ENCODE measurements at regions not wholly inside any gene's neighbourhood (a gene's known extent, or its start where the extent isn't known, plus 50 kb on each side); places are given as distances from the start of the nearest gene placed in this dataset.

DNA sequence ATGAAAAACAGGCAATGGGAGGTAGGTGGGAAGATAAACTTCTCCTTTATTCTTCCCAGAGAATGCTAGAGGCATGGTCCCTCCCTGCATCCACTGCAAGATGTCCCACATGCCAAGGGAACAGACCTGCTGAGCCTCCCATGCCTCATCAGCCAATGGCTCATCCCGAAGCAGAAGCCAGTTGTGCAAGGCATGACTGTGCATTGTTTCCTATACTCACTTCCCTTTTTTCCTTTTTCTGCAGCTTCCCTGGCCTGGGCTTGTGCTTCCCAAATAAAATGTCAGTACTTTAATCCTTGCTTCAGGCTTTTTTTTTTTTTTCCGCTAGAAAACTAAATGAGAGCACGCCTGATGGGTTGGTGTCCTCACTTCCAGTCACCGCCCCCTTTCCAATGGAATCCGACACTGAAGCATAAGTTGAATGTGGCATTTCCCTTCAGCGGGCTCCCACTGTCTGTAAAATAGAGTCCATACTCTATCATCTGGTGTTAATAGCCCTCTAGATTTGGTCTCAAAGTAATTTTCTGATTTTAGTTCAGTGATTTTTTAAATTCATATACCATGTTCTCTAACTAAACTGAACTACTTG, 239.0 kb upstream of the JADE1 start:
- no peaks in the 10 kb centered on the region for H3K36me3 ChIP-seq (ENCODE audit: control insufficient read depth in 2 of 2, insufficient read depth in 1 of 2, low read length in 2 of 2)
- POLR2A ChIA-PET = interaction anchor here (0.6 kb wide), 1 partner anchor 31 kb away, joined by 4 read pairs; no protein-coding TSS in a partner anchor
- CTCF ChIA-PET = interaction anchor here (0.7 kb wide), 3 partner anchors 21 to 264 kb away, joined by 3 to 5 read pairs (median 5); no protein-coding TSS in a partner anchor

DNA sequence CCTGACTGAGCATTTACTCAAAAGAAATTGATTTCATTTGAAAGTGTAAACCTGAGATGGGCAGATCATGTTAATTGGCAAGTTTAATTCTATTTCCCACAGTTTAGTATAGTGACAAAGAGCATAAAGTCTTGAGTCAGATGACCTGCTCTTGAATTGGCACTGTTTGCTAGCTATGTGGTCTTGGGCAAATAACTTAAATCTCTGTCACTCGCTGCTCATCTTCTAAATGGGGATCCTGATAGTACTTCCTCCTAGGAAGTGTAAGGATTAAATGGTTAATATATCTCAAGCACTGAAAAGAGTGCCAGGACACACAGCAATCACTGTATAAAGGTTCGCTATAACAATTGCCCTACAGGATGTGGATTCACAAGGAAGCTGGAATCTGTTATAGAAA, 242.8 kb upstream of the JADE1 start:
- ChIA-PET POLR2A (no interaction called here), CTCF (interaction anchor here (1.1 to 1.5 kb wide), 2 partner anchors 8 to 31 kb away, joined by 3 to 5 read pairs; no protein-coding TSS in a partner anchor)
- no peak overlapping the region for H3K27ac ChIP-seq (ENCODE audit: extremely low read depth, low read depth, low read length)
- H3K4me1 ChIP-seq (ENCODE audit: control insufficient read depth, insufficient read depth, low read length) = no peaks in the 10 kb centered on the region
- H3K4me3 ChIP-seq (ENCODE audit: low read depth, low read length) = no peak overlapping the region
- H3K36me3 ChIP-seq (ENCODE audit: control insufficient read depth in 2 of 2, insufficient read depth in 1 of 2, low read length in 2 of 2) = no peaks in the 10 kb centered on the region
- TF ChIP-seq, protein P1, sequence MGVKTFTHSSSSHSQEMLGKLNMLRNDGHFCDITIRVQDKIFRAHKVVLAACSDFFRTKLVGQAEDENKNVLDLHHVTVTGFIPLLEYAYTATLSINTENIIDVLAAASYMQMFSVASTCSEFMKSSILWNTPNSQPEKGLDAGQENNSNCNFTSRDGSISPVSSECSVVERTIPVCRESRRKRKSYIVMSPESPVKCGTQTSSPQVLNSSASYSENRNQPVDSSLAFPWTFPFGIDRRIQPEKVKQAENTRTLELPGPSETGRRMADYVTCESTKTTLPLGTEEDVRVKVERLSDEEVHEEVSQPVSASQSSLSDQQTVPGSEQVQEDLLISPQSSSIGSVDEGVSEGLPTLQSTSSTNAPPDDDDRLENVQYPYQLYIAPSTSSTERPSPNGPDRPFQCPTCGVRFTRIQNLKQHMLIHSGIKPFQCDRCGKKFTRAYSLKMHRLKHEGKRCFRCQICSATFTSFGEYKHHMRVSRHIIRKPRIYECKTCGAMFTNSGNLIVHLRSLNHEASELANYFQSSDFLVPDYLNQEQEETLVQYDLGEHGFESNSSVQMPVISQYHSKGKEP (tag by site-specific recombination; IDR thresholded peaks at IDR 0.05) = no peak
- TF ChIP-seq KLF1 (tag by site-specific recombination; IDR thresholded peaks at IDR 0.05) (no peak), ZNF707 (tag by site-specific recombination; IDR thresholded peaks at IDR 0.05) (no peak), ZNF555 (tag by site-specific recombination; conservative IDR thresholded peaks at IDR 0.05) (no peak), ZNF571 (tag by site-specific recombination; IDR thresholded peaks at IDR 0.05) (no peak), GFI1B (tag by site-specific recombination; IDR thresholded peaks at IDR 0.05) (no peak), ZNF146 (tag by site-specific recombination; IDR thresholded peaks at IDR 0.05) (no peak), ZBTB48 (tag by site-specific recombination; IDR thresholded peaks at IDR 0.05) (no peak)
- TF ChIP-seq, protein P2, sequence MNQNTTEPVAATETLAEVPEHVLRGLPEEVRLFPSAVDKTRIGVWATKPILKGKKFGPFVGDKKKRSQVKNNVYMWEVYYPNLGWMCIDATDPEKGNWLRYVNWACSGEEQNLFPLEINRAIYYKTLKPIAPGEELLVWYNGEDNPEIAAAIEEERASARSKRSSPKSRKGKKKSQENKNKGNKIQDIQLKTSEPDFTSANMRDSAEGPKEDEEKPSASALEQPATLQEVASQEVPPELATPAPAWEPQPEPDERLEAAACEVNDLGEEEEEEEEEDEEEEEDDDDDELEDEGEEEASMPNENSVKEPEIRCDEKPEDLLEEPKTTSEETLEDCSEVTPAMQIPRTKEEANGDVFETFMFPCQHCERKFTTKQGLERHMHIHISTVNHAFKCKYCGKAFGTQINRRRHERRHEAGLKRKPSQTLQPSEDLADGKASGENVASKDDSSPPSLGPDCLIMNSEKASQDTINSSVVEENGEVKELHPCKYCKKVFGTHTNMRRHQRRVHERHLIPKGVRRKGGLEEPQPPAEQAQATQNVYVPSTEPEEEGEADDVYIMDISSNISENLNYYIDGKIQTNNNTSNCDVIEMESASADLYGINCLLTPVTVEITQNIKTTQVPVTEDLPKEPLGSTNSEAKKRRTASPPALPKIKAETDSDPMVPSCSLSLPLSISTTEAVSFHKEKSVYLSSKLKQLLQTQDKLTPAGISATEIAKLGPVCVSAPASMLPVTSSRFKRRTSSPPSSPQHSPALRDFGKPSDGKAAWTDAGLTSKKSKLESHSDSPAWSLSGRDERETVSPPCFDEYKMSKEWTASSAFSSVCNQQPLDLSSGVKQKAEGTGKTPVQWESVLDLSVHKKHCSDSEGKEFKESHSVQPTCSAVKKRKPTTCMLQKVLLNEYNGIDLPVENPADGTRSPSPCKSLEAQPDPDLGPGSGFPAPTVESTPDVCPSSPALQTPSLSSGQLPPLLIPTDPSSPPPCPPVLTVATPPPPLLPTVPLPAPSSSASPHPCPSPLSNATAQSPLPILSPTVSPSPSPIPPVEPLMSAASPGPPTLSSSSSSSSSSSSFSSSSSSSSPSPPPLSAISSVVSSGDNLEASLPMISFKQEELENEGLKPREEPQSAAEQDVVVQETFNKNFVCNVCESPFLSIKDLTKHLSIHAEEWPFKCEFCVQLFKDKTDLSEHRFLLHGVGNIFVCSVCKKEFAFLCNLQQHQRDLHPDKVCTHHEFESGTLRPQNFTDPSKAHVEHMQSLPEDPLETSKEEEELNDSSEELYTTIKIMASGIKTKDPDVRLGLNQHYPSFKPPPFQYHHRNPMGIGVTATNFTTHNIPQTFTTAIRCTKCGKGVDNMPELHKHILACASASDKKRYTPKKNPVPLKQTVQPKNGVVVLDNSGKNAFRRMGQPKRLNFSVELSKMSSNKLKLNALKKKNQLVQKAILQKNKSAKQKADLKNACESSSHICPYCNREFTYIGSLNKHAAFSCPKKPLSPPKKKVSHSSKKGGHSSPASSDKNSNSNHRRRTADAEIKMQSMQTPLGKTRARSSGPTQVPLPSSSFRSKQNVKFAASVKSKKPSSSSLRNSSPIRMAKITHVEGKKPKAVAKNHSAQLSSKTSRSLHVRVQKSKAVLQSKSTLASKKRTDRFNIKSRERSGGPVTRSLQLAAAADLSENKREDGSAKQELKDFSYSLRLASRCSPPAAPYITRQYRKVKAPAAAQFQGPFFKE (tag by site-specific recombination; IDR thresholded peaks at IDR 0.05; ENCODE audit: borderline replicate concordance) = no peak
- no peaks in the 10 kb centered on the region for H3K9me3 ChIP-seq (ENCODE audit: control insufficient read depth, insufficient read depth, low read depth, low read length)

More for the DNA sequence above, 239.0 kb upstream of the JADE1 start:
- Histone ChIP-seq H3K27ac (ENCODE audit: extremely low read depth, low read depth, low read length) (no peak overlapping the region), H3K4me3 (ENCODE audit: low read depth, low read length) (no peak overlapping the region), H3K9me3 (ENCODE audit: control insufficient read depth, insufficient read depth, low read depth, low read length) (no peaks in the 10 kb centered on the region), H3K4me1 (ENCODE audit: control insufficient read depth, insufficient read depth, low read length) (no peaks in the 10 kb centered on the region)
- TF ChIP-seq ZNF626 (tag by site-specific recombination; IDR thresholded peaks at IDR 0.05) (no peak), ZNF391 (tag by site-specific recombination; IDR thresholded peaks at IDR 0.05; ENCODE audit: borderline replicate concordance, low read depth) (no peak), KLF9 (tag by site-specific recombination; IDR thresholded peaks at IDR 0.05; ENCODE audit: low read depth) (no peak), ZNF768 (tag by site-specific recombination; IDR thresholded peaks at IDR 0.05) (no peak), ZNF561 (tag by site-specific recombination; IDR thresholded peaks at IDR 0.05; ENCODE audit: borderline replicate concordance) (no peak), KLF1 (tag by site-specific recombination; IDR thresholded peaks at IDR 0.05) (no peak), HOXD13 (CRISPR knock-in tag; IDR thresholded peaks at IDR 0.05; ENCODE audit: borderline replicate concordance) (no peak), ZNF529 (tag by site-specific recombination; IDR thresholded peaks at IDR 0.05; ENCODE audit: insufficient replicate concordance) (no peak), ZNF510 (tag by site-specific recombination; IDR thresholded peaks at IDR 0.05; ENCODE audit: insufficient replicate concordance) (no peak), GLI2 (tag by site-specific recombination; IDR thresholded peaks at IDR 0.05; ENCODE audit: borderline replicate concordance, low read depth) (no peak), ZNF423 (tag by site-specific recombination; IDR thresholded peaks at IDR 0.05) (no peak)
- TF ChIP-seq, protein P3, sequence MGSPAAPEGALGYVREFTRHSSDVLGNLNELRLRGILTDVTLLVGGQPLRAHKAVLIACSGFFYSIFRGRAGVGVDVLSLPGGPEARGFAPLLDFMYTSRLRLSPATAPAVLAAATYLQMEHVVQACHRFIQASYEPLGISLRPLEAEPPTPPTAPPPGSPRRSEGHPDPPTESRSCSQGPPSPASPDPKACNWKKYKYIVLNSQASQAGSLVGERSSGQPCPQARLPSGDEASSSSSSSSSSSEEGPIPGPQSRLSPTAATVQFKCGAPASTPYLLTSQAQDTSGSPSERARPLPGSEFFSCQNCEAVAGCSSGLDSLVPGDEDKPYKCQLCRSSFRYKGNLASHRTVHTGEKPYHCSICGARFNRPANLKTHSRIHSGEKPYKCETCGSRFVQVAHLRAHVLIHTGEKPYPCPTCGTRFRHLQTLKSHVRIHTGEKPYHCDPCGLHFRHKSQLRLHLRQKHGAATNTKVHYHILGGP (tag by site-specific recombination; IDR thresholded peaks at IDR 0.05) = no peak
- TF ChIP-seq, protein P4, sequence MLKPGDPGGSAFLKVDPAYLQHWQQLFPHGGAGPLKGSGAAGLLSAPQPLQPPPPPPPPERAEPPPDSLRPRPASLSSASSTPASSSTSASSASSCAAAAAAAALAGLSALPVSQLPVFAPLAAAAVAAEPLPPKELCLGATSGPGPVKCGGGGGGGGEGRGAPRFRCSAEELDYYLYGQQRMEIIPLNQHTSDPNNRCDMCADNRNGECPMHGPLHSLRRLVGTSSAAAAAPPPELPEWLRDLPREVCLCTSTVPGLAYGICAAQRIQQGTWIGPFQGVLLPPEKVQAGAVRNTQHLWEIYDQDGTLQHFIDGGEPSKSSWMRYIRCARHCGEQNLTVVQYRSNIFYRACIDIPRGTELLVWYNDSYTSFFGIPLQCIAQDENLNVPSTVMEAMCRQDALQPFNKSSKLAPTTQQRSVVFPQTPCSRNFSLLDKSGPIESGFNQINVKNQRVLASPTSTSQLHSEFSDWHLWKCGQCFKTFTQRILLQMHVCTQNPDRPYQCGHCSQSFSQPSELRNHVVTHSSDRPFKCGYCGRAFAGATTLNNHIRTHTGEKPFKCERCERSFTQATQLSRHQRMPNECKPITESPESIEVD (tag by site-specific recombination; IDR thresholded peaks at IDR 0.05) = no peak
- TF ChIP-seq, protein P1 (tag by site-specific recombination; IDR thresholded peaks at IDR 0.05) = no peak

Data from HEK293 (cell line).